GDM1 (cell line): ENCODE measurements at regions not wholly inside any gene's neighbourhood (a gene's known extent, or its start where the extent isn't known, plus 50 kb on each side); places are given as distances from the start of the nearest gene placed in this dataset.
A peak's percentile ranks its signal among the peaks of the same experiment; 100 is the strongest.

Experiments used
- DNase-seq: peaks from one replicate; lab custom pipeline; 2025; lab: John Stamatoyannopoulos, UW

DNA sequence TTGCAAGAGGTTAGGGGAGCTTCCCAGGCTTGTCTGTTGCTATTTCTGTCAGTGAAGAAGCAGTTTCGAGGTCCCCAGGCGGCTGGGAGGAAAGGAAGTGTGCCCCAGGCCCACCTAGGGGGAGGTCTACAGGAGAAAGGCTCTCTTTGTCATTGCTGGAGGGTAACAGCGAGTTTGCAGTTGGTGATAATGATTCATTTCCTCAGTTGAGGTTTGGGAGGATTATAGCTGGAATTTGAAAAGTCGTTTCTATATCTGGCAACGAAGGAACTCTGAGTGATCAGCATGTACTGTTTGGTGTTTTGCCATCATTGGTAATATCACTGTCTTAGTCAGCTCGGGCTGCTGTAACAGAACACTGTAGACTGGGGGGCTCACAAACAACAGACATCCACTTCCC is 65.5 kb upstream of the UBE3A start:
- DNase-seq = peak; percentile 29

GRCh38 chr15:25501828-25502446 is 63.1 kb upstream of the UBE3A start:
- DNase-seq = peak; percentile 8

- no peak for DNase-seq
Measured at GRCh38 chr15:25498835-25499234, 60.0 kb upstream of the UBE3A start.

DNA sequence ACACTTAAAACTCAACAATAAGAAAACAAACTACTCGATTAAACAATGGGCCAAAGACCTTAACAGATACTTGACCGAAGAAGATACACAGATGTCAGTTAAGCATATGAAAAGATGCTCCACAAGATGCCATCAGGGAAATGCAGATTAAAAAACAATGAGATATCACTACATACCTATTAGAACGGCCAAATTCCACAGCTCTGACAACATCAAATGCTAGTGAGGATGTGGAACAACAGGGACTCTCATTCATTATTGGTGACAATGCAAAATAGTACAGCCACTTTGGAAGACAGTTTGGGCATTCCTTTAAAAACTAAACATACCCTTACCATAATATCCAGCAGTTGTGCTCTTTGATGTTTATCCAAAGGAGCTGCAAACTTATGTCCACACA is 59.1 kb upstream of the UBE3A start:
- DNase-seq = no peak

DNA sequence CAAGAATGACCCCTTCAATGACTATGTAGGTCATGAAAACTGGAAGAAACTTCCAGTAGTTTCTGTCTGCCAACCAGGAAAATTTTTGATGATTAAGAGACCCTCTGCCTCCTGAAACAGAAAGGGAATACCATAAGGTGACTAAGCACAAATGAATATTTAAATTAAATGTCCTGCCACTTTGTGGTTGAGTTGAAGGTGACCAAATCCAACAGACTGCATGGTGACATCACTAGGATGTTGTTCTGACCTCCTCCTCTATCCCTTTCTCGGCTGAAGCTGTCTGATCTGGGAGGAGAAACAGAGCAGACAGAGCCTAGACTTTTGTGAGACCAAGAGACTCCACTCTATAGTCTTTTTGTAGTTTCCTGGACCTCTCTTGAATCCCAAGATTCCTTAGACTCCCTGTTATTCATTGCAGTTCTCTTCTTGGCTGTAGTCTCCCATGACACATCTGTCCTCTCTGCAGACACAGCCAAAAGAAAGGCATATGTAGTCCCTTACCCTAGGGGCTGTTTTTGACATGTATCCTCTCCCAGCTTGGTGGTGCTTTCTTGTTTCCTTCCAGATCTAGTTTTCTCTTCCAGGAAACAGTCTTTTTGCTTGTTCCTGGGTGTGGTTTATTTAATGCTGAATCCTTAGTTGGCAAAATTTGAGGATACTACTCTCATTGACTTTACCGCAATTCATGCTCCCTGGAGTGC is 55.2 kb upstream of the UBE3A start:
- no peak for DNase-seq

- DNase-seq = no peak
Measured at GRCh38 chr15:25492315-25492714, 53.5 kb upstream of the UBE3A start.
